Heart right ventricle (tissue), 16 donors: ENCODE measurements at regions not wholly inside any gene's neighbourhood (a gene's known extent, or its start where the extent isn't known, plus 50 kb on each side); places are given as distances from the start of the nearest gene placed in this dataset.

ENCODE experiments used
- ATAC-seq, 8 donors: fragments of 200-7000 bp; cut with Tn5 transposase; one replicate each; pipeline ENCODE4 v1.9.1; 2020; ENCODE audit warnings: mild to moderate bottlenecking in 8 of 8, moderate library complexity in 8 of 8, moderate number of reproducible peaks in 1 of 8
- DNase-seq, 2 donors: peaks; one replicate each; pipeline ENCODE4 v3.0.0-alpha.2; 2020
- H3K27ac ChIP-seq, 10 donors: fragments of 200-600 bp; sonication (generic) in 2 of 10; one replicate each; pipeline versions ENCODE4 v1.5.0 to v1.8.0; 2020 to 2022; ENCODE audit warnings: mild to moderate bottlenecking in 3 of 10
- H3K27me3 ChIP-seq, 7 donors: fragments of 200-600 bp; one replicate each; pipeline ENCODE4 v1.8.0; 2021 to 2022; ENCODE audit warnings: mild to moderate bottlenecking in 2 of 7
- H3K36me3 ChIP-seq, 9 donors: fragments of 200-600 bp; sonication (generic) in 1 of 9; one replicate each; pipeline versions ENCODE4 v1.5.0 to v1.8.0; 2020 to 2022; ENCODE audit warnings: mild to moderate bottlenecking in 2 of 9
- H3K4me1 ChIP-seq, 9 donors: fragments of 200-600 bp; sonication (generic) in 1 of 9; one replicate each; pipeline versions ENCODE4 v1.5.0 to v1.8.0; 2020 to 2022; ENCODE audit warnings: mild to moderate bottlenecking in 4 of 9
- H3K4me3 ChIP-seq, 10 donors: fragments of 200-600 bp; sonication (generic) in 2 of 10; one replicate each; pipeline versions ENCODE4 v1.5.0 to v1.8.0; 2020 to 2022; ENCODE audit warnings: mild to moderate bottlenecking in 7 of 10, moderate library complexity in 2 of 10
- H3K9me3 ChIP-seq, 11 donors: fragments of 200-600 bp in 10 of 11; sonication (generic) in 2 of 11; one replicate each; pipeline versions ENCODE4 v1.5.0 to v1.8.0; 2013 to 2022; ENCODE audit warnings: mild to moderate bottlenecking in 2 of 11, control low read depth in 1 of 11, moderate library complexity in 1 of 11
- CTCF ChIP-seq, 9 donors: fragments of 200-600 bp; sonication (generic) in 2 of 9; IDR thresholded peaks; one replicate each; pipeline versions ENCODE4 v1.5.0 to v1.8.0; 2021 to 2022; ENCODE audit warnings: antibody characterized with exemption in 9 of 9, mild to moderate bottlenecking in 5 of 9, moderate library complexity in 1 of 9
- WGBS, 2 donors: extraction: QIAGEN DNeasy Blood & Tissue Kit; methylation state at CpG; one replicate each; pipeline ENCODE4 v1.1.7; 2013; ENCODE audit warnings: inconsistent platforms in 1 of 2; 5-methylcytosine and 5-hydroxymethylcytosine counted together
- intact Hi-C, 10 donors: fragments of 100-400 bp; cut with DNase I; formaldehyde crosslinking; loops; one replicate each; pipeline versions ENCODE4 v1.11.1 to v1.14.2; 2022
- donor health status: Arrhythmogenic right ventricular cardiomyopathy.
- donor health status: ischemic (EF 13 %, LVEDD 7.1; RV severe dilation, severe dysfunction).
- donor health status: healthy with polysubstance abuse.
- donor health status: DM: no; HTN: yes; CAD: no.
- donor health status: DM: no; HTN: no; CAD: no.
- donor health status: ischemic (EF 25% LVEDD 6.9; RV normal size, moderate dysfunction).
- donor health status: ischemic (EF 25% LVEDD 5.7; RV mildly dilated, moderate dysfunction).
- donor health status: healthy.
- donor health status: DM: yes; HTN: yes; CAD: no.
- donor health status: Ischemic cardiomyopathy.
- donor health status: ischemic (EF 35%, LVEDD 5.7; RV mildly dilated, moderate dysfunction).
- donor health status: nonischemic (EF 11% LVEDD 7.7; RV severe dilation, severe dysfunction).
- donor health status: DM: yes; HTN: yes; CAD: no.
- donor health status: PGD.
- donor health status: ischemic (EF 29% LVEDD 5.4; RV normal size, mild dysfunction).
- donor health status: nonischemic (EF 23%, LVEDD 6.1; RV moderate dilation, normal function).

- H3K27me3 ChIP-seq: no peaks in the 10 kb centered on the region
- DNase-seq (no peak), ATAC-seq (no peak)
- 71 to 76% methylated on average over 1 of the region's 1 CpG for WGBS, 2 donors
- no peaks in the 10 kb centered on the region for H3K4me1 ChIP-seq
- no peak for TF ChIP-seq CTCF (IDR thresholded peaks at IDR 0.05)
- no peak overlapping the region for H3K27ac ChIP-seq
- H3K4me3 ChIP-seq: no peak overlapping the region
- H3K36me3 ChIP-seq: no peaks in the 10 kb centered on the region
- peaks cover 0 to 8% (median 0%) of the 10 kb centered on the region in 11 donors for H3K9me3 ChIP-seq
- intact Hi-C loops: no loop called here
Measured at GRCh38 chr3:191047930-191048329, 151.1 kb upstream of the OSTN start.

GRCh38 chr3:191030929-191031328, 168.1 kb upstream of the OSTN start:
- H3K27me3 ChIP-seq: no peaks in the 10 kb centered on the region
- no peaks in the 10 kb centered on the region for H3K36me3 ChIP-seq
- no peak for TF ChIP-seq CTCF (IDR thresholded peaks at IDR 0.05)
- WGBS, 2 donors: 82 to 83% methylated on average over 2 of the region's 2 CpGs
- H3K27ac ChIP-seq: no peak overlapping the region
- no peak overlapping the region for H3K4me3 ChIP-seq
- H3K9me3 ChIP-seq: no peaks in the 10 kb centered on the region
- no peak for DNase-seq
- intact Hi-C loops: loop anchor here in 2 of 10 donors (10.0 kb wide), 2 partner anchors 136 to 216 kb away; no protein-coding TSS in a partner anchor
- peaks cover 0 to 6% (median 0%) of the 10 kb centered on the region in 9 donors for H3K4me1 ChIP-seq
- no peak for ATAC-seq

GRCh38 chr3:191030491-191030890, 168.0 kb upstream of the GMNC start:
- TF ChIP-seq CTCF (IDR thresholded peaks at IDR 0.05): no peak
- intact Hi-C loops: loop anchor here in 2 of 10 donors (10.0 kb wide), 2 partner anchors 136 to 216 kb away; no protein-coding TSS in a partner anchor
- ATAC-seq: no peak

GRCh38 chr3:191026746-191027145, 164.3 kb upstream of the GMNC start:
- Histone ChIP-seq H3K4me3 (no peak overlapping the region), H3K9me3 (no peaks in the 10 kb centered on the region), H3K4me1 (peaks cover 0 to 6% (median 0%) of the 10 kb centered on the region in 9 donors), H3K27ac (no peak overlapping the region), H3K36me3 (no peaks in the 10 kb centered on the region), H3K27me3 (no peaks in the 10 kb centered on the region)
- intact Hi-C loops: no loop called here
- WGBS, 2 donors: 68 to 75% methylated on average over 1 of the region's 1 CpG
- ATAC-seq (no peak), DNase-seq (no peak)
- no peak for TF ChIP-seq CTCF (IDR thresholded peaks at IDR 0.05)

More at GRCh38 chr3:191030491-191030890, 168.0 kb upstream of the GMNC start:
- H3K36me3 ChIP-seq: no peaks in the 10 kb centered on the region
- no peaks in the 10 kb centered on the region for H3K27me3 ChIP-seq
- WGBS, 2 donors: 46 to 63% methylated on average over 3 of the region's 3 CpGs
- no peak for DNase-seq
- peaks cover 0 to 6% (median 0%) of the 10 kb centered on the region in 9 donors for H3K4me1 ChIP-seq
- no peaks in the 10 kb centered on the region for H3K9me3 ChIP-seq
- H3K4me3 ChIP-seq: no peak overlapping the region
- H3K27ac ChIP-seq: no peak overlapping the region
